D721Med (cell line): ENCODE measurements at regions not wholly inside any gene's neighbourhood (a gene's known extent, or its start where the extent isn't known, plus 50 kb on each side); places are given as distances from the start of the nearest gene placed in this dataset.

Experiments
- DNase-seq: peaks from one replicate; pipeline ENCODE4 v3.0.0; 2011; ENCODE audit warnings: low spot score; ENCODE audit not compliant: insufficient read length
- FAIRE-seq: peaks from 2 replicates; lab custom pipeline; 2011; peaks lifted over from hg19 to GRCh38; lab: Jason Lieb, UNC
- CTCF ChIP-seq: IDR thresholded peaks from 2 replicates; pipeline ENCODE4 v1.5.1; 2012; ENCODE audit warnings: mild to moderate bottlenecking, control low read depth; ENCODE audit not compliant: insufficient read depth; ENCODE audit errors: missing control alignments

GRCh38 chr6:26202811-26203583 lies 115.8 kb downstream of the HFE start:
- no peak for FAIRE-seq
- TF ChIP-seq CTCF = no peak
- DNase-seq = no peak

DNA sequence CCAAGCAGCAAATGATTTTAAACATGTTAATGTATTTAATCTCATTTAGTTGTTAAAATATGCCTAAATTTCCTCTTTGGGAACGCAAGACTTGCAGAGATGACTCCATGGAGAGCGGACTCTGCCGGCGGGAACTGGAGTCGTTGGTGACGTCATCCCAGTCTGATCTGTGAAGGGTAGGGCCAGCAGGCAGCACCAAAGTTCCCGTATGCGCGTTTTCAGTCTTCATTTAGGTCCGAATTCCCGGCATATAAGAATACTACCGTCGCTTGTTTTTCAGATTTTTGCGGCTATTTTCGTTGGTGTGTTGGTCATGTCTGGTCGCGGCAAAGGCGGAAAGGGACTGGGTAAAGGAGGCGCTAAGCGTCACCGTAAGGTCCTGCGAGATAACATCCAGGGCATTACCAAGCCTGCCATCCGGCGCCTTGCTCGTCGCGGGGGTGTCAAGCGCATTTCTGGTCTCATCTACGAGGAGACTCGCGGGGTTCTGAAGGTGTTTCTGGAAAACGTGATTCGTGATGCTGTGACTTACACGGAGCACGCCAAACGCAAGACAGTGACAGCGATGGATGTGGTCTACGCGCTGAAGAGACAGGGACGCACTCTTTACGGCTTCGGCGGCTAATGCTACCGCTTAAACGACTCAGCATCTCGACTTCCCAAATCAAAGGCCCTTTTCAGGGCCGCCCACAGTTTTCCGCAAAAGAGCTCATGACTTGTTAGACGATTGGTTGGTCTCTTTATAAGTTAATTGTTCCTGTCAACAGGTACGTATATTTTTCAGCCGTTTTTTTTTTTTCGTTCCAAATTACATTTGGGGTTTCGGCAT lies 117.3 kb downstream of the HFE start:
- no peak for DNase-seq
- TF ChIP-seq CTCF = peak; percentile 23
- no peak for FAIRE-seq

DNA sequence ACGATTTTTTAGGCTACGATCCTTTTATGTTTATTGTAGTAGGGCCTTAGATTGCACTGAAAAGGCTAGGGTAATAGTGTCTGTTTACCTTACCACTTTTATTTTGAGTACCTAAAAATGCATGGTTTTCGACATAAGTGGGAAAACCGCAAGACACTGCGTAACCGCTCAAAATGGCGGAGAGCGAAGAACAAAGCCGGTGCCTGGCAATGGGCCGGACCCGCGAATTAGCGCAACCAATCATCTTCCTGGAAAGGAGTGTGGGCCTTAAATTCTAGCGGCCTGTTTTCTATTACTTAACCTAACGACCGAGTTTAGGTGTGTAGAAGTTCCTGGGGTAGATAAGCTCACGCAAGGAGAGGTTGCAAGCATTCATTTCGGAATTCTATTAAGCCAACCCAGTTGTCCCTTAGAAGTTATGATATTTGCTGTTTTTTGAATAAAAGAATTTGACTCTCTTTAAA lies 118.0 kb downstream of the HFE start:
- TF ChIP-seq CTCF = no peak
- DNase-seq (no peak), FAIRE-seq (no peak)

- TF ChIP-seq CTCF = no peak
- DNase-seq (no peak), FAIRE-seq (no peak)
These were observed 118.7 kb downstream of the HFE start for GRCh38 chr6:26205625-26206574.

DNA sequence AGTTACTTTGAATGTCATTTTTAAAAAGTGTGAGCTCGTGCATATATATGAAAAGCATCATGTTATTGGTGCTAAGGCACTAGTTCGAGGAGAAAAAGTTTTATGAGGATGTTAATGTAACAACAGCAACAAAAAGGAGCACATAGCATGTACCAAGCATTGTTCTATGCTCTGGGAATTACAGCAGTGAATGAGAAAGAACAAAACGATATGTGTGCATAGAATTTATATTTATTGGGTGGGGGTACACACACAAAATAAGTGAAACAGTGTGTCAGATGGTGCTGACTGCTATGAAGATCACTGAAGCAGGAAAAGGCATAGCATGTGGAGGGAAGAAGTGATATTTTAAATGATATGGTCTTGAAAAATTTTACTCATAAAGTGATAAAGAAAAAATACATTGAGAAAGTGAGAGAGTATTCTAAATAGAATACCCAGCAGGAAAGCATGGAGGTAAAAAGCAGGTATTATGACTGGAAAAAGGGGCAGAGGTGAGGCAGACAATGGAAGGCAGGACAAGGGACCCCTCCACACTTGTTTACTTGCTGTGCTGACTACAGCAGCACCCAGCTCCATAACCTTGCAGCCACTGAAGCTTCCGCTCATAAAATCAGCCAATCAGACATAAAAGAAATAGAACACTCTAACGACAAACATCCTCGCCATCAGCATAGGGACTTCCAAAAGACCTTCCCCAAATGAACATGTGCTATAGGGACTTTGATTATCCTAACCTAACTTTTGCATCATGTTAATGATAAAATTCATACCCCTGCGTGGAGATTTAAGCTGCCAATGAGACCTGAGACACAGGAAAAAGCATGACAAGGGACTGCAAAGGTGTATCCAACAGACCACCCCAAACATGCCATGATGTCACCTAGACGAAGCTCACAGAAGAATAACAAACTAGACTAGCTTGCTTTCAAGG lies 119.9 kb downstream of the HFE start:
- FAIRE-seq = no peak

More for the DNA sequence above, 119.9 kb downstream of the HFE start:
- DNase-seq = no peak
- TF ChIP-seq CTCF = no peak
